NCI-H2227 (cell line): ENCODE measurements at regions not wholly inside any gene's neighbourhood (a gene's known extent, or its start where the extent isn't known, plus 50 kb on each side); places are given as distances from the start of the nearest gene placed in this dataset.

ENCODE experiments used
- DNase-seq: peaks from one replicate; lab custom pipeline; 2025; ENCODE audit not compliant: unreplicated experiment; lab: John Stamatoyannopoulos, UW

DNA sequence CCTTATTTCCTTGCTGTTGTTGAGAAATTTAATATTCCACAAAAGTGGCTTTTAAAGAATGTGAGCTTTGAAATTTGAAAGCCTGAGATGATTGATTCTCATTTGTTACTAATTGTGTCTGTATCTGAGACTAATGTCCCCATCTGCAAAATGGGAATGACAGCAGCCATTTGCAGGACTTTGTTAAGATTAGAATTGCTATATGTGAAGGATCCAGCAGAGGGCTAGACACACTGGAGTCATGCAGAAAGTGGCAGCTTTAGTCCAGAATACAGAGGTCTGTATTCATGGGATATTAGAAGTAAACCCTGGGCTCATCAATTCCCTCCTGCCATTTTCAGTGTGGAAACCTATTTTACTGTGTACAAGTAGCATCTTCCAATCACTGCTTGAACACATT, 296.5 kb upstream of the GYPC start:
- peak; percentile 50 for DNase-seq

DNA sequence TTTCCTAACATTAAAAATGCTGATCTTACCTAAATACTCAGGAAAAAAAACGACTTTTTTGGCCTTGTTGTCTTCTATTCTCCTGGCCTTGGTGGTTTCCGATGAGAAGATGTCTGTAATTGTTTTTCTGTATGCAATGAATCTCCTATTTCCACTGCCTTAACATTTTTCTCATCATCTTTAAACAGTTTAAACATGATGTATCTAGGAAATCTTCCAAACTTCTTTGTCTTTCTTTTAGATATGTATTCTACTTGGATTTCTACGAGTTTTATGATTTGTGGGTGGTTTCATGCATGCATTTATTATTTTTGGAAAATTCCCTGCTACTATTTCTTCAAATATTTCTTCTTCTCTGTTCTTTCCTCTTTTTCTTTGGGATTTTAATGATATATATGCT, 288.6 kb upstream of the GYPC start:
- DNase-seq, result no peak

DNA sequence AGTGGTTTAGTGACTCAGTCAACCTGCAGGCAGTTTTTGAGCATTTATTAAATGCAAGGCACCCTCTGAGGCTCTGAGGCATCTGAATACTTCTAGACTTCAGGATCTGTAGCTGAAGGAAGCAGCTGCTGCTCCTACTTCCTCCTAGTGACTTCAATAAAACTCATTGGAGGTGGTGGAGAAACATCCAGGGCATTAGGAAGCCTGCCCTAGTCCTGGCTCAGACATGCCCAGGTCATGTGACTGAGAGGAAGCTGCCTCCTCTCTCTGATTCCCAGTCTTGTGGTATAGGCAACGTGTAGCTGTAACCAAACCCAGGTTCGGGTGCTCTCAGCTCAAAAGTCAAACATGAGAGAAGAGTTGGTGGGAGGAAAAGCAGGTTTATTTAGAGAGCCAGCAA, 287.2 kb upstream of the GYPC start:
- DNase-seq, result no peak

DNA sequence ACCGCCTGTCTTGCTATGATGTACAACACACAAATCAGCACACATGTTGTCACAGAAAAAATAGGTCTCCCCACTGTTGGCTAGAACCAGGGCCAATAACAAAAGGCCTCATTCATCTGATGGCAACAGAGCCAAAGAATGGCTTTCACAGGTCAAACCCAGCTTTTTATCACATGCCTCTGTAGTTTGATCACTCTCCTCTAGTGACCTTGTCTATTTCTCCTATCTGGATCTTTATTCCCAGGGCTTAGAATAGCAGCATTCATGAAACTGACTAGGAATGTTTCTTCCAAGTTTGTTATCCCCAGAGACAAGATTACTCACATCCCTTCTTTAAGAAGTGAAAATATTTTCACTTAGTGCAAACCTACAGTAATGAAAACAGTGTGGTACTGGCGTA, 285.8 kb upstream of the GYPC start:
- DNase-seq, result no peak

GRCh38 chr2:126372406-126372805, 283.6 kb upstream of the GYPC start:
- no peak for DNase-seq

DNA sequence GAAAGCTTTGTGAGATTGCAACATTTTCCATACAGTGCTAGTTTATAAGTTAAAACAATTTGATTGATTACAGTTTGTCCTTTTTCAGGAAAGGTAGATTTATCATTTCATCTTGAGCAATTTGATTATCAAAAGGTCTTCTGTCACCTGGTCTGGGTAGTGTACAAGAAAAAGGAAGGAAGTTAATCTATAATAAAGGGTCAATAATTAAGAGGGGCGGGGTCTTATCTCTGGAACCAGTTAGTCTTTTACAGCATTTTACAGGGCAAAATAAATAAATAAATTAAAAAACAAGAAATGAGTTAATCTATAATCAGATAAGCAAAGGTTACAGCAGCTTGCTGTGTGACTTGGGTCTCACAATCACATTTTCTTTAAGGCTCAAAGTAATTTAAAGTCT, 277.8 kb upstream of the GYPC start:
- DNase-seq, result no peak

DNA sequence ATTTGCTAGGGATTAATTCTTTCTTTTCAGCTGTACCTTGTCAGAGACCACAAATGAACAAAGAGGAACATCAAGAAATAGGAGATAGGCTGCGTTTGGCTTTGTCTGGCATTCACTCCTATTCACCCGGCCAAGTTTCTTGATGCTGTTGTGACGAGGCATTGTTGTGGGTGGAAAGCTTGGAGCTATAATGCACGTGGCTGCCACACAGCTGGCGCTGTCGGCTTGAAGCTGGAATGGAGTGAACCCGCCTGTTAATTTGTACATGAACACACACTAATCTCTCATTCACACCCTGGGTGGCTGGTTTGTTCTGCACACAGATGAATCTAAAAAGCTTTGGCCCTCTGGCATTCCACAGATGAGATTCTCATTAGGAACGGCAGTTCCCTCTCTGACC, 274.9 kb upstream of the GYPC start:
- DNase-seq, result no peak

GRCh38 chr2:126382998-126383397, 273.0 kb upstream of the GYPC start:
- no peak for DNase-seq

DNA sequence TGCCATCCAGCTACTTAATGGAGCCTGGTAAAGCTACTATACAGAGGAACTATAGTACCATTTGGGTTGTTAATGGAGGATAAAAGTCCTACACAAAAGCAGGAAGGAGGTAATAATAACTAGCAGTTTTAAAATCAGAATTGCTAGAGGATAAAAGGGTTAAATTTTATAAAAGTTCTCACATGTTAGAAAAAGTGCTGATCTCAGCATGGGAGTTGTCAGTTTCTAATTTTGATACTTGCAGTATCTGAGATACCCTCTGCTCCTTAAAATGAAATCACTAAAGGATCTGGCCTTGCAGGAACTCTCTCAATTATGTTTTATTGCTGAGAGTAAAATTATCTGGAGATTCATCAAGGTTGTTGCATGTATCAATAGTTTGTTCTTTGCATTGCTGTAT, 272.2 kb upstream of the GYPC start:
- no peak for DNase-seq

GRCh38 chr2:126385441-126385840, 270.5 kb upstream of the GYPC start:
- DNase-seq, result no peak

- no peak for DNase-seq
Observed at GRCh38 chr2:126385983-126386382, 270.0 kb upstream of the GYPC start.

- no peak for DNase-seq
Observed at GRCh38 chr2:126389446-126389845, 266.5 kb upstream of the GYPC start.

DNA sequence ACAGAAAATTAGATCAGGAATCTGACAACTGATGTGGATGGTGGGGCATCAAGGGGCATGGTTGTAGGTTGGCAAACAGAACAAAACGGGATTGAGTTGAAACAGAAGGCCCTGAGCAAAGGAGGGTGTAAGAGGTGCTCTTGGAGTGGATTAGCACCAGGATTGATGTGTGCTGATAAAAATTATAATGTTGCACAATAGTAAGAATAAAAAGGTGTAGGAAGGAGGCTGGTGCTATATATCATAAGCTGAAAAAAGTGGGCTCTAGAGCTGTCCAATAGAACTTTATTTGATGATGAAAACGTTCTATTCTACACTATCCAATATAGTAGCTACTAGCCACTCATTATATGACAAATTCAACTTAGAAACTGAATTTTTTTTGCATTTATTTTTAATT, 263.1 kb upstream of the GYPC start:
- DNase-seq, result no peak

DNA sequence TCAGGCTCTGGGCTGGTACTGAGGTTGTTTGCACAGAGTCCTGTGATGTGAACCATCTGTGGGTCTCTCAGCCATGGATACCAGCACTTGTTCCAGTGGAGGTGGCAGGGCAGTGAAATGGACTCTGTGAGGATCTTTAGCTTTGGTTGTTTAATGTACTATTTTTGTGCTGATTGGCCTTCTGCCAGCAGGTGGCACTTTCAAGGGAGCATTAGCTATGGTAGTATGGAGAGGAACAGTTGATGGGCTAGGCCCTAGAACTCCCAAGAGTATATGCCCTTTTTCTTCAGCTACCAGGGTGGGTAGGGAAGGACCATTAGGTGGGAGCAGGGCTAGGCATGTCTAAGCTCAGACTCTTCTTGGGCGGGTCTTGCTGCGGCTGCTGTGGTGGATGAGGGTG, 257.0 kb upstream of the GYPC start:
- DNase-seq, result no peak

GRCh38 chr2:126403039-126403628, 252.8 kb upstream of the GYPC start:
- DNase-seq, result no peak

- no peak for DNase-seq
Observed at GRCh38 chr2:126406267-126406666, 249.7 kb upstream of the GYPC start.

DNA sequence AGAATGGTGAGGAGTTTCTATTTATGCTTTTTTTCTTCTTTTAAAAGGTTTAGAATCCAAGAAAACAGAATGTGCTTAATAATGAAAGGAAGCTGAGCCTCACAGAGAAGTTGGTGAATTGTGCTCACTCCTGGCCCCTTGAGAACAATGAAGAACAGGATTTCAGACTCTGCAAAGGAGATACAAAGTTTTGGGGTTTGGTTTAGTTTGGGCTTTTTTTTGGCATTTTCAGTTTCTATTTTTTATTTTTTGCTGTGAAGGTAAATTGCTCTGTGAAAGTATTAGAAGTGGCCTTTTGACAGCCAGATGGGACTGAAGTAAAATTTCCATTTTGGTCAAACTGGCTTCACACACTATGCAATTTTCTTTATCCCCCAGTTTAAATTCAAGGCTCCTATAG, 247.3 kb upstream of the GYPC start:
- DNase-seq, result no peak

DNA sequence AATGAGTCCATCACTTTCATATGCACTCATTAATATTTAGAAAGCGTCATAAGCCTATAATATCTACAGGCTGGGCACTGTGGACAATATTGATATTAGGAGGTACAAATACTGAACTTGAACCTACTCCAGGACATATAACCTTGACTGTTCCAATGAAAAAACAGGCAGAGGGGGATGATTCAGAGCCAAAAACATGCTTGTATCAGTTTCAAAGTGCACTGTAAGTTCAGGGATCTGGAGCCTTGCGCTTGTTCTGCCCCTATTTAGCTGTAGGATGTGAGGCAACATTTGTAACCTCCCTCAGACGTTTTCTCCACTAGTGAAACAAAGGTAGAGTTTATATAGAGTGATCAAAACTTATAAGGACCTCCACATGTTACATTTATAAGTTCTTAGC, 246.1 kb upstream of the GYPC start:
- no peak for DNase-seq

- no peak for DNase-seq
Observed at GRCh38 chr2:126413079-126413478, 242.9 kb upstream of the GYPC start.

- no peak for DNase-seq
Observed at GRCh38 chr2:126419403-126419802, 236.6 kb upstream of the GYPC start.

- no peak for DNase-seq
Observed at GRCh38 chr2:126425943-126426342, 230.0 kb upstream of the GYPC start.

DNA sequence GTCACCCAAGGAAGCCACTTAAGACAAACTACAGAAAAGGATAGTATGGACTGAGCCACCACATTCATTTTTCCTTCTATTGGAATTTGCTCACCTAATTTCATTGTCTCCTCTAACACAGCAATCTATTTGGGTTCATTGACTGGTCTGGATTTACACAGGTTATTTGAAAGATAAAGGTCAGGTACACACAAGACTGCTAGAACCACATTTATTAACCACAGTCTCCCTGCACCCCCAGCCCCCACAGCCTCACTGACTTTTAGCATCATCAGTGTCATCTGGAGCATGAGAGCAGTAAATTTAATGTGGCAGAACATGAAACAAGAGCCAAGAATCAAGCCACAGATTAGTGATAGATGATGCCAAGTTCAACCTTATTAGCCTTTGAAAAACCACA, 226.9 kb upstream of the GYPC start:
- no peak for DNase-seq

GRCh38 chr2:126431136-126431535, 224.8 kb upstream of the GYPC start:
- DNase-seq, result no peak

DNA sequence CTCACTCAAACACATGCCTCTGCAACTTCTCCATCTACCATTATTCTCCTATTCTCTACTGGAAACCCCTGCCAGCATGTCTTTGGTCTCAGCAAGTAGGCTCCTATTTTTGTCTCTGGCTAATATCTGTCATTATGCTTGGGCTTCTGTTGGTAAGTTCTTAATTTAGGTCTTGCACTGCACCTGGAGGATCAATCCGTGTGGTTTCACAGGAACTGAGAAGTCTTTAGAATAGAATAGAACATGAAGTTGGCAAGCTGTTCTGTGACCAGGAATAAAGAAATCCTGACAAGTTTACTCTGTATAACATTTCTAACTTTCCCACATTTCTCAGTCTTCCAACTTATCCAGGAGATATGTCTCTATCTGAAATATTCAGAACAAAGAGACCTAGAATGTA, 219.5 kb upstream of the GYPC start:
- DNase-seq, result no peak
